GM21576 (cell line): ENCODE measurements at regions not wholly inside any gene's neighbourhood (a gene's known extent, or its start where the extent isn't known, plus 50 kb on each side); places are given as distances from the start of the nearest gene placed in this dataset.
"Not testable (repeated sequence)": the region's sequence is repeated elsewhere in the genome, so short reads cannot be mapped to it uniquely, and the experiment has no call there.

Experiments used
- ATAC-seq: cut with Tn5 transposase; IDR thresholded peaks from one replicate; pipeline ENCODE4 v1.9.1; 2021; ENCODE audit warnings: mild to moderate bottlenecking, moderate library complexity; ENCODE audit not compliant: unreplicated experiment

DNA sequence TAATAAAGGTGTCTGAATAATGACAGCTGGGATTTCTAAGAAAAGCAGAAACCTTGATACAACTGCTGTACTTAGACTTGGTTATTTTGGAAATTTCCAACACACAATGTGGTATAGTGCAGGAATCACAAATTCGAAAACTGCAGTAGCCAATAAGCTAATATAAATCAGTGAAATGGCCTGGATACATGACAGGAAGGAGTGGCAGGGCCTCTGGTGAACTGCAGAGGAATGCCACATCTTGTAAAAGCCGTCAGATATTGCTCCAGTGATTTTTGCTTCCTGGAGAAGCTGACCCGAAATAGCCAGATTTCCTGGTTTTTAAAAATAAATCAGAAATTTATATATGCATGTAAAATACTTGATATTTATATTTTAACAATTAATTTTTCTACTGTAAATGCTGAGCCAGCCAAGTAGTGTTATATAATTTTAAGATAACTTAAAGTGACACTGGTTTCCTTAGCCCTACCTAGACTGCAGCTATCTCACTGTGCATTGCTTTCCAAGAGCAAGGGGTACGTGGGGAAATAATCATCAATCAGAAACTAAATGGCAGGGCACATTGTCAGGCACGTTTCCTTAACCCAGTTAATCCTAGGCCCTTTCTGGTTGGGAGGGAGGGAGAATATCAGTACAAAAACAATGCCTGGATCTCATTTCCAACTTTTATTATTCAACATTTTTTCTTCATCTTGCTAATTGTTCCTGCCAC is 182.4 kb downstream of the RASEF start:
- ATAC-seq: no peak

DNA sequence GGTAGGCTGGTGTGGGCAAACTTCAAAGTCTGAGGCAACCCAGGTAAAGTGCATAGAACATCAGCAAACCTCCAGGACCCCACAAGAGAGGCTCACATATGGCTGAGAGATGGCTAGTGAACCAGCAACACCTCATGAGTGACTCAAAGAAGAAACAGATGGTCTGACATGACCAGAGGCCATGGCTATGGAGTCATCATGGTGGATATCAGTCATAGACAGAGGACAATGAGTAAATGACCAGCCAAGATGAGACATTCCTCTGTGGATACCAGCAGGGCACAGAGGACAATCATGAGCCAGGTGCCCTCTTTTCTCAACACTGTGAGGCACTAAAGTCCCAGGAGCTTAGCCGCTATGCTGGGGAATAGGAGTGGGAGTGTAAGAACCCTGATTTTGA is 180.8 kb downstream of the RASEF start:
- ATAC-seq: no peak

DNA sequence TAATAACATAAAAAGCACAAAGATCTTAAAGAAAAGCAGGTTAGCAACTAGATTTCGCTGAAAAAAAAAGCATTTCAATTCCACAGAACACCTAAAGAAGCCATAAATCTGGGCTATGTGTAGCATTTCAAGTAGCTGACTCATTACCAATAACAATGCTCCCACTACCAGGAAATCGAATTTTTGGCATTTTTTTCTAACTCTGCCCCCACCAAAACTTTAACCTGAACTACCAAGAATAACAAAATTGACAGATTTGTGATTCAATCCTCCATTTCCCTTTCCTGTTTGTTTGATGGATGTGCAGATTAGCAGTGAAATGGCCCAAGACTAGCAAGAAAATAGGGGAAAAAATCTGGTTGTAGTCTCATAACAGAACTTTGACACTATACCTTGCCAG is 180.2 kb downstream of the RASEF start:
- ATAC-seq: no peak

DNA sequence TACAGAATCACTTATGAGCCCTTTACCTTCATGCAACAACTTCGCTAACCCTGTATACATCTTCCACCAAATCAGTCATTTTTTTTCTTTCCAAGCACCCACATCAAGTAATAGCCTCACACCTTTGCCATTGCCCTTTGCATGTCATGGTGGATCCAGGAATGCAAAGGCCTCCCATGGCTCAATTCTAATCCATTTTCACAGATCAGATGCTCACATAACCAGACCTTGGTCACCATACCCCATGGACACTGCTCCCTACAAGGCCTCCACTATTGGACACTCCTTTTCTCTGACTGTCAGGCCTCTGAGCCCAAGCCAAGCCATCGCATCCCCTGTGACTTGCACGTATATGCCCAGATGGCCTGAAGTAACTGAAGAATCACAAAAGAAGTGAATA is 179.5 kb downstream of the RASEF start:
- ATAC-seq: no peak

DNA sequence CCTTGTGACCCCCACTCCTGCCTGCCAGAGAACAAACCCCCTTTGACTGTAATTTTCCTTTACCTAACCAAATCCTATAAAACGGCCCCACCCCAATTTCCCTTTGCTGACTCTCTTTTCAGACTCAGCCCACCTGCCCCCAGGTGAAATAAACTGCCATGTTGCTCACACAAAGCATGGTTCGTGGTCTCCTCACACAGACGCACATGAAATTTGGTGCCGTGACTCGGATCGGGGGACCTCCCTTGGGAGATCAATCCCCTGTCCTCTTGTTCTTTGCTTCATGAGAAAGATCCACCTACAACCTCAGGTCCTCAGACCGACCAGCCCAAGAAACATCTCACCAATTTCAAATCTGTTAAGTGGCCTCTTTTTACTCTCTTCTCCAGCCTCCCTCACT is 179.0 kb downstream of the RASEF start:
- not testable (repeated sequence) for ATAC-seq

DNA sequence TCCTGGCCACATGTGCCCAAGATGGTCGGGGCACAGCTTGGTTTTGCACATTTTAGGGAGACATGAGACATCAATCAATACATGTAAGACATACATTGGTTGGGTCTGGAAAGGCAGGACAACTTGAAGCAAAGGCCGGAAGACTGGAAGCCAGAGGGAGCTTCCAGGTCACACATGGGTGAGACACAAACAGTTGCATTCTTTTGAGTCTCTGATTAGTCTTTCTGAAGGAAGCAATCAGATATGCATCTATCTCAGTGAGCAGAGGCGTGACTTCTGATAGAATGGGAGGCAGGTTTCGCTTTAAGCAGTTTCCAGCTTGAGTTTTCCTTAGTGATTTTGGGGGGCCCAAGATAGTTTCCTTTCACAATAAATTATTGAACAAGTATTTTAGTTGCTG is 172.5 kb downstream of the RASEF start:
- ATAC-seq: no peak

DNA sequence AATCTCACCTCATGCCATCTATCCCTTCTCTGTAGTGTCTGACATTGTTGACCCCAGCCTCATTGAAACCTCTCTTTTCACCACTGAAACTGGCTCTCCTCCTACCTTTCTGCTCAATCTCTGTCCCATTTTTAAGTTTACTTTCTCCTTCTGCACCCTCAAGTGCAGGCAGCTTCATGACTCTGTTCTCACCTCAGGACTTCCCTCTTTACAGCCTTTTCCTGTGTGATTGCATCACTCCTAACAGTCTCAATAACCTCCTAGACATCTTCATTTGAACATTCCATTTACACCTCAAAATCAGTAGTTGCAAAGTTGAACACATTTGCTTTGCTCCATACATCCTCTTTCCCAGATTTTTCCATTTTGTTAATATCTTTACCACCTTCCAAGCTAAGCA is 172.1 kb downstream of the RASEF start:
- no peak for ATAC-seq

DNA sequence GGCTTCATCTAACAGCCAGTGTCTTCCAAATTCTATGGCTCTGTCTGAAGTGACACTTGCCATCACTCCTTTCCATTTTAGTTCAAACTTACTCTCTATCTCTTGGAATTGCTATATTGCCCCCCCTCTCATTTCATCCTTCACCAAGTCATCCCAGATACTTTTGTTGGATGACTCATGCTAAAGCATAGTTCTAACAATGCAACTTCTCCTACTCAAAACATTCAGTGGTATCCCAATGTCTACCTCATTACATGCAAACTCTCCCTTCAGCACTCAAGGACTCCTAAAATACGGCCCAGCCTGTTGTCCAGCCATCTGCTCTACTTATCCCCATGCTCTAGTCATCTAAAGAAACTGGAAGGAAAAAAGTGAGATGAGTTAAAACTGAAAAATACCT is 171.6 kb downstream of the RASEF start:
- no peak for ATAC-seq

DNA sequence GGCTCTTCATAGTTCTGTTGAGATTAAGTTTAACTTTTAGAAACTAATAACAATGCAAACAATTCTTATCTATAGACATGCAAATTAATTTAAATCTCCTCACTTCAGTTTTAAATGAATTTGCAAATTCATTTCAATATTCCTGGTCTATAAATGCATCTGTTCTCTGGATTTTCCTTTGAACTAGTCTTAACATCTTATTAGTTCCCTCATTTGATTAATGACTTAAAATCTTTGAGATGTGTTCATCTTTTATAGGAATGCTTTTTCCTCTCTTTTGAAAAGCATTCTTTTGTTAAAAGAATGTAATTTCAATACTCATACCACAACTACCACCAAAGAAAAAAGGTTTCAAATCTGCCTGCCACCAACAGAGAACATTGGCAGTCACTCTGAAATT is 169.4 kb downstream of the RASEF start:
- no peak for ATAC-seq

DNA sequence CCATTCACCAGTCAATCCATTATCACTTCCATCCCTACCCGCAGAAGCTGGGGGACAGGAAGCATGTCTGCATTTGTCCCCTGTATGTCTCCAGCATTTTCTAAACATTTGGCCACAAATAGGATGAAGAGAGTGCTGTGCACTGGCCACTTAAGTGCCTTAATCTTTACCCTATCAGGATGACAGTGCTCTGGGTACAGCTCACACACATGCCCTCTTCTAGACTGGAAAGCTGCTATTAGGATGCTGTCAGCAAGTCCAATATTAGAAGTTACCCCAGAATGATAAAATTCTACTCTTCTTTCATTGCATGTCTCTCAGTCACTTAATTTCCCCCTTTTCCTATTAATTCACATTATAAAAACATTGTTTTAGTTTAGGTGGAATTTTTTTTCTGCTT is 168.4 kb downstream of the RASEF start:
- no peak for ATAC-seq

DNA sequence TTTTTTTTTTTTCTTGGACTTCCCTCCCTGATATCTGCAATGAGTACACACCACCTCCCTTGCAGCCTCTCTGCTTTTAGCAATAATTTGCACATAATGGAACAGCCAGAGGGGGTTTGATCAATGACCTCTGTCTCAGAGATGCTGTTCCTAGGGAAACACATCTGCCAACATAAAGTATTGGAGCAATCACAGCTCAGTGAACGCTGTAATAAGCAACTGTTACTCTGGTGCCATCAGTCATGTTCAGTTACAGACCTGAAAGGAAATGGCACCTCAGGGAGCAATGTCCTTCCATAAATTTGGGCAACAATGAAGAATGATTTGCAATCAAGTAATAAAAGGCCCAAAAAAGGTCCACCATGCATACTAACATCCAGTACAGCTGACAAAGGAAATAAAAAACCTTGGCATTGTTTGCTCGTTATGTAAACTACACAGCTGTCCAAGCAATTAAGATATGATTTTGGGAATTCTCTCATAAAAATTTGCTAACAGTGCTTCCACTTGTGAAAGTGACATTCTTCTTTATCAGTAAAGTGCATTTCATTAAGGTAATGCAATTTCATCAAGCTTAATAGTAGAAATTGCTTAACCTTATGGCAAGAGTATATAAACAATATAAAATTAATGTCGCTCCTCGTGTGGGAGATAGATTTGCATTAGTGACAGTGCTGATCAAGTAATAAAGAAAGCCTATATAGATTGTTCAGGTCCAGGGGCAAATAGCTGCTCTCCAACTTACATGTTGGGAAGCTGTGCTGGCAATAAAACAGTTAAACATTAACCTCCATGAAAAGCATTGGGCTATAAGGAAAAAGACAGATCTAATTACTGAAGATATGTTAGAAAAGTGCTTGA is 167.8 kb downstream of the RASEF start:
- ATAC-seq: no peak

DNA sequence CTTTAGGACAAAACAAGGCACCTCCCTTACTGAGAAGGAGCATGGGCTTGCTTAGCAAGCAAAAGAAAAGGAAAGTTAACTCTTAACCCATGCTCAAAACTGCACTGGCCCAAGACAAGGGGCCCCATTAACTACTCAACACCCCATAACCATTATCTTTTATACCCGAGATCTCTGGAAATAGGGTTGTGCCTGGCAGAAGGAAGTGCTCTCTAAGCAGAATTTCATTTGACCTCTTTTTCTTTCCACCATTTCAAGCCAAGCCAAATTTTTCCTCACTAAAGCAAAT is 167.2 kb downstream of the RASEF start:
- no peak for ATAC-seq

DNA sequence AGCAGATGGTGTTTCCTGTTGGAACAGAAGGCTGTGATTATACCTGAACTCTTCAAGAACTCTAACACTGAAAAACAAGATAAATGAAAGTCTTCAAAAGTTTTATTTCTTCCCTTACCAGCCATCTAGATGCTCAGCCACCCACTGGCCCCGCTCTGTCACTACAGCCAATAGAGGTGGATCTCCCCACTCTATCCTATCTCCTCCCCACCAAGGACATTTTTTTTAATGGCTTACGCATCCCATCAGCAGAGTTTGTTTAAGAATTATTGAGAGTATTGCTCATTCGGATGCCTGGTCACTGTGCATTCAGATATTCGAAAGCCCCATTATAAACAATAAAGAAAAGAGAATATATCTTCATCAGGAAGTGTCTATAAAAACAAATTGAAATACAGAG is 159.4 kb downstream of the RASEF start:
- ATAC-seq: no peak

DNA sequence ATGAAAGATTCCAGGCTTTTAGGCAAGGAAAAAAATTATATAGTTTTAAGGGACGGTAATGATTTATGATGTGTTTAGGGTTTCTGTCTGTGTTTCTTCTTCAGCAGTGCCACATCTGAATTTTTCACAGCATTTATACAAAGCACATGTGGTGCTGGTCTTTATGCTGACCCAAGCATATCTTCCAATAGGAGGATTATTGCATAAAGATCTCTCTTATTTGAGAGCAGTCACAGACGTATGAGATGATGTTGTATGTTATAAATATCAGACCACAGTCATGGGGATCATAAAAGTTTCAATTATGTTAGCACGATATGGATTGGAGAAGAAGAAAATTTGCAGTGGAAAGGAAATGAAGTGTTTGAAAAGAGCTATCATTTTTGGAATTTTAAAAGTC is 150.9 kb downstream of the RASEF start:
- ATAC-seq: no peak

DNA sequence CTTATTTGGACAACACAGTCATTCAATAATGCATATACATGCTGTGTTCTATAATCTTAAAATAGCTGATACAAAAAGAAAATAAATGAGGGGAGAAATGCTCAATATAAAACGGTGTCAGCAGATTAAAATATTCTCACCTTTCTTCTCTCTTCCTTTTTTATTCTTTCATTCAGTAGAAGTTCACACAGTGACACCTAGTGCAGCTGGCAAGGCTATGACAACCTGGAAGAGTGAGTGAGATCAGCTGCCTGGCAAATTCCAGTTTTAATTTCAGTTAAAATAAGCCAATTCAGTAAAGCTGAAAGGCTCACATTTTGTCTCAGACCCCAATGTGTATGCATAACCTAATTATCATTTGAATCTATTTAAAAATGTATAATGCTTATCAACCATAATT is 150.3 kb downstream of the RASEF start:
- ATAC-seq: no peak

DNA sequence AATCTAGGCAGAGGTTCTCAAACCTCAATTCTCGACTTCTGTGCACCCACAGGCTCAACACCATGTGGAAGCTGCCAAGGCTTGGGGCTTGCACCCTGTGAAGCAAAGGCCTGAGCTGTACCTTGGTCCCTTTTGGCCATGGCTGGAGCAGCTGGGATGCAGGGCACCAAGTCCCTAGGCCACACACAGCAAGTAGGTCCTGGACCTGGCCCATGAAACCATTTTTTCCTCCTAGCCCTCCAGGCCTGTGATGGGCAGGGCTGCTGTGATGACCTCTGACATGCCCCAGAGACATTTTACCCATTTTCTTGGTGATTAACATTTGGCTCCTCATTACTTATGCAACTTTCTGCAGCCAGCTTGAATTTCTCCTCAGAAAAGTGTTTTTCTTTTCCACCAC is 146.7 kb downstream of the RASEF start:
- ATAC-seq: not testable (repeated sequence)

DNA sequence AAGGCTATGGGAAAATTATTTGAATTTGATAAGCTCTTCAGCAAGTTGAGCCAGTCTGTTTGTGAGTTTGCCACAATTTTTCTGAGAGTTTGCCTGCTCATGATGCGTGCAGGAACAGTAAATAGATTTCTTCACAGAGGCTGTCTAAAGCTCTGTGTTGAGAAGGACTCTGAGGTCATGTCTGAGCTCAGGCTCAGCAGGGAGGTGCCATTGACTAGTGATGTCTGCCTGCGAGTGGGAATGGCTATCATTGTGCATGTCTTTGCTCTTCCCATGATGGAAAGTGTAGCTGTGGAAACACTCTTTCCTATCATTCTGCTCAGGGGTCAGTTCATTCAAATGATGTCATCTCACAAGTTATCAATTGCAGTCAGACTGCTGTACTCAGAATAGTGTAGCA is 142.8 kb downstream of the RASEF start:
- ATAC-seq: no peak

DNA sequence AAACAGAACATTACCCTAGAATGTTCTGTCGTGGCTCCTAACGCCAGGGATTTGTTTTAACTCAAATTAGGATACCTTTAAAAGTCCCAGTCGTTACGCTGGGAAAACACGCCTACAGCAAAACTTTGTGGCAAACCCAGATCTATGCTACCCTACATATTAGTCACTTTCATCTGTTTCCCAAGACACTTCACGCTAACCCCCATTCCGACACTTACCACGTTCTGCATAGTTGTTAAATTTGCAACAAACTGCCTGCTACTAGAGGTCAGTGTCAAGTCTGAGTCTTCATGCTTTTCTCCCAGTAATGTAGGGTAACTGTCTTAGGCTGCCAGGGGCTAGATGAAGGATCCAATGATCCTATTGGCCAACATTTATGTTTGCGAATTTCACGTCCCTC is 140.3 kb downstream of the RASEF start:
- no peak for ATAC-seq

DNA sequence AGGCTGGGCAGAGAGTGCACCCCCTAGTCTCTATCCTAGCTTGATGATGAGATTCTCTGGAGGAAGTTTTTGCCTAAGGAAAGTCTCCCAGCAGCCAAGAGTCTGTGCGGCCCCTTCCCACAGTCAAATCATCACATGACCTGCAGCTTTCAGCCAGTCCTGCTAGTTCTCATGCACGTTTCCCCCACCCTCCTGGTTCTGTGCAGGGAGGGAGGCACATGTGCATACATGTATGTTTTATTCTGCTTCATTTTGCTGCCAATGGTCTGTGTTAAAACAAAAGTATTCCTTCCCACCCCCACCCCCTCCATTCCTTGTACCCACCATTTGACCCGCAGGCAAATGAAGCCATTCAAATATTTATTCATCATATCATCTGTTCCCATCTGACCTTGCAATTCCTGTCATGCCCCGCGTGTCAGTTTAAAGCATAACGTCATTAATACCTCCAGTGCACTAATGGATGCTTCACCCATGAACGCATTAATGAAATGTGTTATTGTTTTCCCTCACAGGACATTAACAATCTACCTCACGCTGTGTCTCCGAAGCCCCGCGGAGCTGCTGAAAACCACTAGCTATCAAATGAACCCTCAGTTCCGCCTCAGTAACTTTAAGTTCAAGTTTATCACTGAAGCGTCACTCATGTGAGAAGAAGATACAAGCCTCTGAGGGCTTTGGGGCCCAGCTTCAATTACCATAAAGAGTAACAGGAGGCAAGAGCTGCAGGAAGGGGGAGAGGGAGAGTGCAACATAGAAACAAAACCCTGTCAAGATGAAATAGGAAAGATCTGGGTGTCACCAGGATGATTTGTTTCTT is 139.6 kb downstream of the RASEF start:
- no peak for ATAC-seq

DNA sequence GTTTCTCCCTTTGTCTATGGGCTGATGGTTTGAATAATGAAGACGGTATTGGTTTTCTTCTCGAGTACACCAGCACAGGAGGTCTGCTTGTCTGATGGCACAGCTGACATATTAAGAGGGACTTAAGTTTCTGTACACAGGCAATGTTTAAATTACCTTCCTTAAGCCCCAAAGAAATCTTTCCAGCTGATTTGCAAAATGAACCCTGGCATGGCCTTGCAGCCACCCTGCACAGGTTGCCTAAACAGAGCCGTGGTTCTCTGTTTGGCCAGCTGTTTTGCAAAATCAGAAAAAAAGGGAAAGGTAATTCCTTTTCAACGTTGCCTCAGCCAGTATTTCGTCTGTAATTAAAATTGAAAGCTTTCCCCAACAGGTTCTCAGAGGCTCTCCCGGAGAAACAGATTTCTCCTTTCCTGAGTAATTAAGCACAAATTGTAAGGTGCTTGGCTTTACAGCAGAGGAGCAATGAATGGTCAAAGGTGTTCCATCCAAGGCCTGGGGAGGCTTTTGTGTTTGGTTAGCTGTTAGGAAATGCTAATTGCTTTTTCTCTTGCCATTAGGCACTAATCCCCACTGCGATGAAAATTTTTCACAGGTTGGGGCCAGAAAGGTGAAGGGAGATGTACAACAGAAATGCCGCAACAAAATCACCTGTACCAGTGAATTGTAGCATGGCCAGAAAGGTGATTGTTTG is 138.9 kb downstream of the RASEF start:
- ATAC-seq: no peak
